HG02610 (cell line): ENCODE measurements at regions not wholly inside any gene's neighbourhood (a gene's known extent, or its start where the extent isn't known, plus 50 kb on each side); places are given as distances from the start of the nearest gene placed in this dataset.

ENCODE experiments used
- ATAC-seq: cut with Tn5 transposase; IDR thresholded peaks from one replicate; pipeline ENCODE4 v1.9.1; 2021; ENCODE audit warnings: mild to moderate bottlenecking, moderate library complexity; ENCODE audit not compliant: unreplicated experiment

DNA sequence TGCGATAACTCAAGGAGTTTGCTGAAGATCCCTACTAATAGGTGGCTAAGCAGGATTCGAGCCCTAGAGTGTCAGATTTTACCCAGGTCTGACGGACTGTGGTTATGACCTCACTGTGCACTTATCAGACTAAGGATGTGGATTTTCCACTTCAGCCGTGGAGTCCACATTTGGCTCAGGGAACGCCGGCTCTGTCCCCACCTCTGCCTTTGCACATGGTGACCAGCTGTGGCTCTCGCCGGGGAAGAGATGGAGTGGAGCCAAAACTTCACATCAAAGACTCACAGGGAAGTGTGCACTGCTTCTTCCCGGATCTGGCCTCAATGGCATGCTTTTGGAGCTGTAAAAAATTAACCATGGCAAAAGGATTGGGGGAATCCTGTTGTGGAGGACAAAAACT lies 249.3 kb upstream of the APCDD1 start:
- no peak for ATAC-seq

DNA sequence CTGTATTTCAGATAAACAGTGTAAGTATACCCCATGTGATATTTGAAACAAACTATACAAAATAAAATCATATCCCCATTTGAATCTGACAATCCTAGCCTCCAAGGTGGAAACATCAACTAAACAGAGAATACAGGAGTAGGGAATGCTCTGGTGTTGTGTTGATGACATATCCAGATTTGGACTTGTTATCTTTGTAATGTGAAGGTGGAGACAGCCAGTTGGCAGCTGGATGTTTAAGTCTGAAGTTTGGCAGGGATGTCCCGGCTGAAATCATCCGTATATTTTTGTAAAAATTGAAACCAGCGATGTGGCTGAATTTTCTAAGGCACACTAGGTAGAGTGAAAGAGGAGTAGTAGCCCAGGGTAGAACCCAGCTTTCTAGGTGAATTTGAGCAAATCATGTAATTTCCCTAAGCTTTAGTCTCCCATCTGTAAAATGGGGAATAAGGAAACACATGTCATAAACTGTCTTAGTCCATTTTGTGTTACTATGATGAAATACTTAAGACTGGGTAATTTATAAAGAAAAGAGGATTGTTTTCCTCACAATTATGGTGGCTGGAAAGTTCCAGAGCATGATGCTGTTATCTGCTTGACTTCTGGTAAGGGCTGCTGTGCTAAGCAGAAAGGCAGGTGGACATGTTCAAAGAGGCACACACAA lies 246.6 kb upstream of the APCDD1 start:
- ATAC-seq = no peak

DNA sequence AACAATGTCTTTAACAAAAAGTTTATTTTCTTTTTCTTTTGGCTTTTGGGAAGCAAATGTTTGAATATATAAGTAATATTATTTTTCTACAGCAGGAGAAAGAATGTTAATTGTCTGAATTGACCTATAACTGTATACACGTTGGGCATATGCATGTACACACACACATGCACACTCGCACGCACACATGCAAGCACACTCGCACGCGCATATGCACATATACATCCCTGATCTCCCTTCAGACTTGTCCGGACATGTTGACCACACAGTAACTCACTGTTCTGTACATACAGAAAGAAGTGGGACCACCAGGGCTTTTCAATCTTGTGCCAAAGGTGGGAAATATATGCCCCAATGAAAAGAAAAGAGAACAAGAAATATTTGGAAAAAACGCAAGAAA lies 245.1 kb upstream of the APCDD1 start:
- no peak for ATAC-seq

DNA sequence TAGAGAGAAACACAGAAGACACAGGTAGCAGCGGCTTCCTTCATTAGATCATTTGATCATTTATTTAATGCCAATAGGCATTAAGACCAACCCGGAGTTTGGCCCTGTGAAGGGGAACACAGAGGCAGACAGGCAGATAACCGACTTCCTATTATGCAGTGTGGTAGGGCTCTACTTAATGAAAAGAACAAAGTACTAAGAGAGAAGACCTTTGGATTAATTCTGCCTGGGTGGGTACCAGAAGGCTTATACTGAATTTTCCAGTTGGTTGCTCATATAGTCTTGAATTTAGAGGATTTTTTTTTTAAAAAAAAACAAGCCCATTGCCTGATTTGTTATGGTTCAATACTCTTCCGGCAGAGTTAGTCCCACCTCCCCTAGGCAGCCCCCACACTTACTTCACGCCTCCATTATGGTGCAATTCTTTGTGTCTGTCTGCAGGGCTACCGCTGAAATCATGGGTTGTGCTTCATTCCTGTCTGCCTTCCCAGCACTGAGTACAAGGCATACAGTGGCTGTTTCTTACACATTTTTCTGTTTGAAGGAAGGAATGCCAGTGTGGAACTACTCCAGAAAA lies 244.3 kb upstream of the APCDD1 start:
- no peak for ATAC-seq

DNA sequence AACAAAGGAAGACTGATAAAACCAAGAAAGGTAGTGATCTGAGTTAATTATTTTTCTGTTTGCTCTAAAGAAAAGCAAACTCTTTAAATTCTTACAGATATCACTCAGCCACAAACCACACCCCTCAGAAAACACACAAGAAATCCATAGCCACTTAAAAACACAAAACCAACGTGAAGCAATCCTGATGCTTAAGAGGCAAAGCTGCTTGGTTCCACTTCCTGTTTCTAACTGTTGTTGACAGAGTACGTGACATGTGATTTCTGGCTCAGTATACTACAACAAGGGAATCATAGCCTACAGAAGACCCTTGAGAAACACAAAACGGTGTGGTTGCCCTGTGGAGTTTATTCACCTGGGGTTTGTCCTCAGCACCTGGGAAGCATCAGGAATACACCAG lies 240.9 kb upstream of the APCDD1 start:
- ATAC-seq = peak; percentile 74

DNA sequence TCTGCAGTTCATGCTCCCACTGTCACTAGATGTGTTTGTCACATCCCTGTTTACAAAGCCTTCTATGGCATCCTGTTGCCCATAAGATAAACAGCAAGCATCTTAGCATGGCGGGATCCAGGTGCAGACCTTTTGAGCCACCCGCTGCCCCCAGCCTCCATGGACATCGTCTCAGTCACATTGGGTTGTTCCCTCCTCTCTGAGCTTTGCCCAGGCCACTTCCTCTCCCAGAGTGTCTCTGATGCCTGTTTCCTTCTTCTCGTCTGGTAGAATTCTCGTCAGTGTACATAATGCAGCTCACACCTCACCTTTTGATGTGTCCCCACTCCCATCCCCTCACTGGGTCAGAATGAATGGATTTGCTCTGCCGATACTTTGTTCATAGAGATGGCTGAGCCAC lies 239.0 kb upstream of the APCDD1 start:
- no peak for ATAC-seq

DNA sequence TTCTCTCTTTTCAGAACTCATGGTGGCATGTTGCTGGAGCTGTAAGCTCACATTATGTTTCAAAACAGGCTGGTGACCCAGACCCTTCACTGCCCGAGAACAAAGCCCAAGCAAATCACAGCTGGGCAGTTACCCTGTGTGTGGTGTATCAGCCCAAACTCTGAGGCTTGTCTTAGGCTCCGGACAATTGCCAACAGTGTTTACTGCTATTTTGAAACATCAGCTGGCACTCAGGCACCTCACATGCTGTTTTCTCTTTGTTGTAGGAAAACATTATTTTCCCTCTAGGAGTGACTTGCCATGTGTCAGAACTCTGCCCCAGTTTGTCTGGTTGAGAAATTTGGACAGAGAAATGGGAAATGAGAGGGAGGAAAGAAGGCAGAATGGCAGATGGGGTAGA lies 237.6 kb upstream of the APCDD1 start:
- ATAC-seq = no peak

DNA sequence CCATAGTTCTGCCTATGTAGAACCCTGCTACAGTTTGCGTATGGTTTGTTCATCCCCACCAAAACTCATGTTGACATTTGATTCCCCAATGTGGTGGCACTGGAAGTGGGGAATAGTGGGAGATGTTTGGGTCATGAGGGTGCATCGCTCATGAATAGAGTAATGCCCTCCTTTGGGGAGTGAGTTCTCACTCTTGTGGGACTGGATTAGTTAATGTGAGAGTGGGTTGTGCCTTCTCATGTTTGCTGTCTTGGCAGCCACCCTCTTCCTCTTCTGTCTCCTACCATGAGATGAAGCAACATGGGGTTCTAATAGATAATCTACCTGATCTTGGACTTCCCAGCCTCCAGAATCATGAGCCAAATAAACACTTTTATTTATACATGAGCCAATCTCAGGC lies 237.2 kb upstream of the APCDD1 start:
- no peak for ATAC-seq

DNA sequence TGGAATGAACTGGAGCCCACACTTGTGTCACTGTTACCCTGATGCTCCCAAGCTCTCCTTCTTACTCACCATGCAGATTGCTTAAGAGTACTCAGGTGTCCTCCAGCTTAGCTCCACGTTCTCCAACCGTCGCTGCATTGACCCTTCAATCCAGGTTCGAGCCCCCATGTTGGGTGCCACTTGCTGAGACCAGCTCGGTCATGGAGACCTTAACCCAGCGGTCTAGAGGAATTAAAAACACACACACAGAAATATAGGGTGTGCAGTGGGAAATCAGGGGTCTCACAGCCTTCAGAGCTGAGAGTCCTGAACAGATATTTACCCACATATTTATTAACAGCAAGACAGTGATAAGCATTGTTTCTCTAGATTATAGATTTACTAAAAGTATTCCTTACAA lies 229.1 kb upstream of the APCDD1 start:
- no peak for ATAC-seq

DNA sequence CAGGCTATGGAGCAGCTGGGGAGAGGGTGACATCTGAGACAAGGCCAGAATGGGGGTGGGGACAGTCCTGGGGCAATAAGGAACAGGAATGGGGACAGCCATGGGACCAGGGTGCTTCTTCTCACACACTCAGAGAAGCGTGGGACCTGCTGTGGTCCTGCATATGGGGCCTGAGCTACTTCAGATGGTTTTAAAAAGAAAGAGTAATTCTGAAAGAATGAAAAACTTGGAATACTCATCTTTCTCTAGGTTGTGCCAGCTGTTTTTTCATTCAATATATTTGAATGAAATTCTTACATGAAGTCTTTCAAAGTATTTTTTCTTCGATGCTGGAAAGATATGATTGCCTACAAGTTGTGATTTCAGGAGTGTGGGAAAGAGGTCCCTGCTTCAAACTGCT lies 227.5 kb upstream of the APCDD1 start:
- no peak for ATAC-seq

DNA sequence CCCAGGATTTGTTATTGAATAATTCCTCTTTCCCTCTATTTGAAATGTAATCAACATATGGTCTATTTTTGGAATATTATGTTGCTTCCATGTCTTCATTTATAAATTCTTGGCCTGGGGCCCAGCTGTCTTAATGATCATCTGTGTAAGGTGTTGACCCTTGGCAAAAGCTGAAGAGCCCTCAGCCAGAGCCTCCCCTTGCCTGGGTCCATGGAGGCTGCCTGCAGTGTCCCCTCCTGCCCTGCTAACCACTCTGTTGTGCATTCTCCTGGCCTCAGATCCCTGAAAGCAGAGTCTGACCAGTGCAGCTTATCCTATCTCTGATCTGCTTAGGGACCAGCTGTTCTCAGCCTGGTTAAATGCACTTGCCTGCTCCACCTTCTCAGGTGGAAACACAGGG lies 226.1 kb upstream of the APCDD1 start:
- no peak for ATAC-seq

DNA sequence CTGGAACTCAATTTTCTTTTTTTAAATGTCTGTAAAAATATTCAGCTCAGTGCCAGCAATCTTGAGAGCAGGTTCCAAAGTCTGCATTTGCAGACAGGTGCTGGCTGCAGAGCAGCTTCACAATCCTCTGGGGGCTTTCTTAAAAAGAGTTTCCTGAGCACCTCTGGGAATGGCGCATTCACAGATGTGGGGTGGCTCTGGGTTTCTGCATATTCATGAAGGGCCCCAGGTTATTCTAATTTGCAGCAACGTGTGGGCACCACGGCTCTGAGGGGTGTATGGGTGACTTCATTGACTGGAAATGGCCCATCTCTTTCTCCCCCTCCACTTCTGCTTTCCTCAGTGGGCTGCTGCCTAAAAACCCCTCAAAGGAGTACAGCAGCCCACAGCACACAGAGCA lies 225.0 kb upstream of the APCDD1 start:
- ATAC-seq = no peak

DNA sequence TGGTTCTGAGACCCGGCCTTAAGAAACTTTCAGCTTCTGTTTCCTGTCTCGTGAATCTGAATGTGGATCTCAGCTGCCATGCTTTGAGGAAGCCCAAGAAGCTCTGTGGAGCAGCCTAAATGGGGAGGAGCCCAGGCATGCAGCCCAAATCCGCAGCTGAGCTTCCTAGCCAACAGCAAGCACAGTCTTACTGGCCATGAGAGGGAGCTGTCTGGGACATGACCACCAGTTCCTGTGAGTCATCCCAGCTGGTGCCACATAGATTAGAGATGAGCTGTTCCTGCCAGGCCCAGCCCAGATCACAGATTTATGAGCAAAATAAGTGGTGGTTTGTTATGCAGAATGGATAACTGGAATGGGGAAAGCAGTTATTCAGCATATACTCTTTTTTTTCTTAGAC lies 224.4 kb upstream of the APCDD1 start:
- ATAC-seq = no peak

DNA sequence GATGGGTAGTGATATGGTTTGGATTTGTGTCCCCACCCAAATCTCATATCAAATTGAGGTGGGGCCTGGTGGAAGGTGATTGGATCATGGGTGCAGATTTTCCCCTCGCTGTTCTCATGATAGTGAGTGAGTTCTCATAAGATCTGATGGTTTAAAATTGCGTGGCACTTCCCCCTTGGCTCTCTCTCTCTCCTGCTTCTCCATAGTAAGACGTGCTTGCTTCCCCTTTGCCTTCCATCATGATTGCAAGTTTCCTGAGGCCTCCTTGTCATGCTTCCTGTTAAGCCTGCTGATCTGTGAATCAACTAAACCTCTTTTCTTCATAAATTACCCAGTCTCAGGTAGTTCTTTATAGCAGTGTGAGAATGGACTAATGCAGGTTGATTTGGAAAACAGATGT lies 223.2 kb upstream of the APCDD1 start:
- no peak for ATAC-seq

DNA sequence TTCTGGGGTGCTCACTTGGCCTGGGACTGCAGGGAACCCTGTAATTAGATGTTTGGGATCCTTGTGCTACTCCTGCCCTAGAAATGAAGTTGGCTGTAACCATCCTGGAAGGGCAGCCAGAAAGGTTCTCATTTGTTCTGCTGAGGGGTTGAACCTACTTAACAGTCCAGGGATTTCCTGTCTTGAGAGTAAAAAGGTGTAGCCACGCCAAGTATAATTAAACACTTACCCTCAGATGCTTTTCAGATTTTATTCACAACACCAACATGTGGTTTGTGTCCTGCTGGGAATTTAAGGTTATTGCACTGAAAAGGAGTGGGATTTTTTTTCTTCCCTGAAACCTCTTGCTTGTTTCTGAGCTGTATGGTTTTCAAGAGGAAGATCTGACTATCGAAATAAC lies 222.4 kb upstream of the APCDD1 start:
- no peak for ATAC-seq

DNA sequence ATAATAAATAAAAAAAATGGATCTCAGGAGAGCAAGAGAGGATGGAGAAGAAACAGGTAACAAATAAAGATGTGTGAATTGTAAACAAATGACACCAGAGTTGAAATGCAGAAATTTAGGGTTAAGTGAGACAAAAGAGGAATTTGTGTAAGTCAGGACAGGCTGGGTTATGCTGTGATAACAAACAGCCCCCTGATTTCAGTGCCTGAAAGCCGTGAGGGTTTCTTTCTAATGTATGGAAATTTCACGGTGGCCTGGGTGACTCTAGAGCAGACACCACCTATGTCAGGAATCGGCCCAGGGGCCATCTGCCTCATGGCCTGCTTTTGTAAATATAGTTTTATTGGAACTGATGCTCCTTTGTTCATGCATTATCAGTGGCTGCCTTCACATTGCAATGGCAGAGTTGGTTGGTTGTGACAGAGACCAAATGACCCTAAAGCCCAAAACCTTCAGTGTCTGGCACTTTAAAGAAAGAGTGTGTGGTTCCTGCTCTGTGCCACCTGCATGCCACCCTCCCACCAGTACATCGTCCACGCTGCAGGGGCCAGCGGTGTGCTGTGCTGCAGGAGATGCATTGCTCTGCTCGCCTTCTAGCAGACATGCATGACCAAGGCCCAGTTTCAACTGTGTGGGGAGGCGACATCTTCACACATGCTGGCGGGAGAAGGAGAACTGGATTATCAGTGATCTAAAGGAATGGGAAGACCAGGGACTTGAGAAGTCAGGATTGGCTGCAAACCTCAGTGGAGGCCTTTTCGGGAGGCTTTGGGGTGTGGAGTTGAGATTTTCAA lies 221.2 kb upstream of the APCDD1 start:
- ATAC-seq = no peak

DNA sequence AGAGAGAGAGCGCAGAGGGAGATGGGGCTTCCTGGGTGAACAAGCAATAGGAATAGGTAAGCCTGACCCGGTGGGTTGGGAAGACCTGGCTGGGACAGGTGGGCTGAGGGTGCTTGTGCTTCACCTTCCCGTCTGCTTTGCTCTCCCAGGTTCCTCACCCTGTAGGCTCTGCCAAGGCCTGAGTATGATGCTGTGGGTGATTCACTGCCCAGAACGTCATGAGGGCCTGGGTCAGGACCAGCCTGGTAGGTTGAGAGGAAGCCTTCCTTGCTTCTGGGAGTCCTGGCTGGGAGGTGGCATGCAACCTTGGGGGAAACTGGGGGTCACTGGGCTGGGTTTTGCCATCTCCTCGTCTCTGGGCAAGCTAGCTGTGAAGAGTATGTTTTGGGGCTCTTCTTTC lies 220.2 kb upstream of the APCDD1 start:
- no peak for ATAC-seq

DNA sequence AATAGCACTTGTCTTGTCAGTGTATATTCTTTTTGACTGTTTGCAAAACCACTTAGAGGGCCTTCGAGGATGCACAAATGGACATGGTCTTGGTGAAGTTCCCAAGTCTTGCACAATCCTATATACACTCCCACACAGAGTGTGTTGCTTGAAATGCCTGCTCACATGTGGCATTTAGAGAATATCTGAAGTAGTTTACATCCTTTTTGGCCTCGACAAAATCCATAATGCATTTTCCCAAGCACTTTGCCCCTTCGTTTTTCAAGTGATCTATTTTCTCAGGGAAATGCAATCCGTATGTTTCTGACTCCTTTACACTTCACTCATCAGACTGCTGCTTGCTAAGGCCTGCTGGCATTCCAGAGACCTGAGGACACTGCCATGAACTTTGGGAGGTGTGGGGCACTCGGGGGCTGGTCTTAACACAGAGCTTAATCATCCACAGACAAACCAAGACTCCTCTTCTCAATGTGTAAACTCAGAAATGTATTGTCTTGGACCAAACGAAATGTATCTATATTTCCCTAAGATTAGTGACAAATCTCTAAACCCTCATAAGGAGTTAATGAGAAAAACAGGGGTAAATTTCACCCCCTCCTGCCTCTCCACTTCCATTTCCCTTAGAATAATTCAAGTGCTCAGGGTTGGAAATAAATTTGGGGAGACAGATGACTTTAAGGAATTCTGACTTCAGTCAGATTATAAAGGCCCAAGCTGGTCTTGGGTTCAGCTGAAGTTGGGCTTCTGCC lies 219.3 kb upstream of the APCDD1 start:
- no peak for ATAC-seq

DNA sequence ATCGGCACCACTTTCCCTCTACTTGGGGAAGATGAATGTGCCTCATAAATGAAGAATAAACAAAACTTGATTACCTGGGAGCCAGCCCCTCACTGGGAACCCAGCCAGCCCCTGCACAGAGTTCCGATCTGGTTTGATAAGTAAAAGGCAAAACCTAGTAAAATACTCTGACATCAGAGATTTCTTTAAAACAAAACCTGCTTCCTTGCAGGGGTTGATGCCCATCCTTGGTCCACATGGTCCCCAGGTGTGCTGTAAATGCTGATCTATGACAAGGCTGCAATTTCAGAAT lies 218.8 kb upstream of the APCDD1 start:
- no peak for ATAC-seq

DNA sequence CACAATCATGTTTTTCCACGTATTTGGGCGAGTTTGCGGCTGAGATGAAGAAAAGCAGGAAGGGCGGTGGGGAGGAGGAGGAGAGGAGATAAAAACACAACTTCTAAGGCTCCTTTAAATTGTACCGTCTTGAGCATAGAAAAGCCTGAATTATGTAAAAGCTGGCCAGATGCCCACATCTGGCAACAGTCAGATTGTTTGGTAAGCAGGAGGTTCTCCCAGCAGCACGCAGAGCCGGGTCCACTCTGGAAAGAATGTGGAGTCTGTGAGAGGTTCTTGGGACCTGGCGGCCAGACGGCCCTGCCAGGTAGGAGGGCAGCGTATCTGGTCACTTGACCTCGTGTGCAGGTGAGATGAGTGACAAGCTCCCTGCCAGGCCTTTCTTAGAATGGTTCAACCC lies 215.3 kb upstream of the APCDD1 start:
- ATAC-seq = no peak

DNA sequence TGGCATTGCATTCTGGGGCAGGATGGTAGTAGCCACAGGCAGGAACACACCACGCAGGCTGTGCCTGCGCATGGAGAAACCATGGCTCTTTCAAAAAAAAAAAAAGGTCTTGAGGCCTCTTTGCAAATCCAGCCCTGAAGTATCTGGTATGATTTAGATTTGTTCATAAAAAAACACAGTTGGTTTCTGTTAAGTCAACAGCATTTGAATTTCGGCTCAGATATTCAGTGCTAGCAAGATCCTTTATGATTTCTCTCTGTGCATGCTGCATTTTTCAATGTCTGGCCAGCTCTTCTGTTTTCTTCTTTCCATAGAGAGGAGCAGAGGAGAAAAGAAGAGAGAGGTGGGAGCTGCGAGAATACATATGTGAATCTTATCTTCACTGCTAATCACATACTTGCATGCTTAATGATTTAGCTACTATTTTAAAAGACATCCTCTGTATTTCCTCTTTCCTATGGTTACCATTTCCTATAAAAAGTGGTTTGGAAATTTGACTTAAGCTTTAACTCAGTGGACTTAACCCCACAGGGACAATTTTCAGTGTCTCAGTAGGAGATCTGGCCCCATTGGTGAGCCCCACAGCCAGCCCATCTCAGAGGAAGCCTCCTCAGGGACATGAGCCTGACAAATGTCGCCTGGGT lies 214.3 kb upstream of the APCDD1 start:
- no peak for ATAC-seq
